CD4-positive, alpha-beta T cell treated with Interferon alpha-2 for 1 hour (primary cell): ENCODE measurements at regions not wholly inside any gene's neighbourhood (a gene's known extent, or its start where the extent isn't known, plus 50 kb on each side); places are given as distances from the start of the nearest gene placed in this dataset.

Experiments
- DNase-seq, 2 donors: peaks; one replicate each; pipeline ENCODE4 v3.0.0-alpha.2; 2020 to 2022

- DNase-seq, result no peak
Observed at GRCh38 chr9:99368341-99369326, 146.6 kb downstream of the SEC61B start.

GRCh38 chr9:99369327-99369722 is 147.2 kb downstream of the SEC61B start:
- no peak for DNase-seq

DNA sequence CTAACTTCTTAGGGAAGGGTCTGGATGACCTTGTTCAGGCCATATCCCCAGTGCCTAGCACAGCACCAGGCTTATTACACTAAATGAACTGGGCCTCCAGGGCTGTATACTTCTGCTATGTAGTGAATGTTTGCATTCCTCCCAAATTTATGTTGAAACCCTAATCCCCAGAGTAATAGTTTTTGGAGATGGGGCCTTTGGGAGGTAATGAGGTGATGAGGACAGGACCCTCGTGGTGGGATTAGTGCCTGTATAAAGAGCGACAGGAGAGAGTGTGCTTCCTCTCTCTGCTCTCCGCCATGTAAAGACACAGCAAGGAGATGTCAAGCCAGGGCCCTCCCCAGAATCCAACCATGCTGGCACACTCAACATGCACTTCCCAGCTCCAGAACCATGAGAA is 148.3 kb downstream of the SEC61B start:
- no peak for DNase-seq

DNA sequence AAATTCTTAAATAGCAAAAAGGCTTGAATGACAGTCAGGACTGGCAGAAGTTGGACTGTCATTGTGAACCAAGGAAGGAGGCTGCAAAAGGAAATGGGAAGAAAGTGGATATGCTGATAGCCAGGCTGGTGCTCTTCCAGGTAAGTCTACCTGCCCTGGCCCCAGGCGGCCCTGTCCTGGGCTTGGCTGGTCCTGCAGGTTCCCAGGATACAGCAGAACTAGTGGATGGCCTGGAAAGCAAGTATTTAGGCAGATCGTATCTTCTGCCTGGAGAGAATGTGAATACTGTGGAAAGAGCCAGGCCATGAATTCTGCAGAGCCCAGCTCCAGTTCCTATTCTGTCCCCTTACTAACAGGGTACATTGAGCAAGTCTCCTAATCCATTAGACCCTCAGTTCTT is 149.3 kb downstream of the SEC61B start:
- no peak for DNase-seq

GRCh38 chr9:99373912-99374311 is 151.8 kb downstream of the SEC61B start:
- no peak for DNase-seq

GRCh38 chr9:99374793-99375192 is 152.7 kb downstream of the SEC61B start:
- DNase-seq, result no peak

- DNase-seq, result no peak
Observed at GRCh38 chr9:99375481-99375880, 153.4 kb downstream of the SEC61B start.

GRCh38 chr9:99377790-99378775 is 156.0 kb downstream of the SEC61B start:
- DNase-seq, result no peak

DNA sequence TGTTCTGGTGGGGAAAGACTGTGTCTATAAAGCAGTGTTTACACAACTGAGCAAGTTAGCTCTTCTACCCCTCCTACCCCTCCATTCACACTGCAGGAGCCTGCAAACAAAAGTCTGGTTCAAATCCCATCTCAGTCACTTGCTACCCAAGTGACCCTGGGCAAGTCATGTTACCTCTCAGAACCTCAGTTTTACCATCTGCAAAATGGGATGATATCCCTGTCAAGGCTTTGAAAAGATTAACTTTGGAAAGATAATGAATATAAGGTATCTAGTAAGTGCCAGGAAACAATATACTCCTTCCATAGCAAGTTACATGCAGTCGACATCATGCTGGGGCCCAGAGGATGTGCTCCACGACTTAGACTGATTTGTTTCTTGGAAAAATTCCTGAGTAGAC is 161.5 kb downstream of the SEC61B start:
- DNase-seq, result no peak

- DNase-seq, result no peak
Observed at GRCh38 chr9:99385215-99385614, 163.1 kb downstream of the SEC61B start.

DNA sequence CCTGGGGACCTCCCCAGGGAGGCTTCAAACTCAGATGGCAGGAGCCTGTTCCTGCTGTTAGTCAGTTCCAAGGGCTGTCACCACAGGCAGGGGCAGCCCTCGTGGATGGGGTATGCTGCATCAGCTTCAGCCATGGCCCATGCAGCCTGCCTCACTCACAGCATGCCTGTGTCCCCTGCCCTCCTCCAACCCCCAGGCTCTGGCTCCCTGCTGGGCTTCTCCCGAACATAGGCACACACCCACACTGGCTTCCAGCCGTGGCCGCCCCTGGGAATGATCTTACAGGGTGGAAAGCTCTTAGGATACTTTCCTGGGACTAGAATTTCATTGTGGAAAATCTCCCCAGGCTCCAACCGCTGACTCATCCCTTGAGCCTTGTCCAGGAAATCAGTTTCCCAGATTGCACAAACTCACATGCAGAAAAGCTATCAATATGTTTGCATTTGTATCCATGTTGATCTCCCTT is 163.8 kb downstream of the SEC61B start:
- no peak for DNase-seq

GRCh38 chr9:99387431-99387830 is 165.3 kb downstream of the SEC61B start:
- DNase-seq, result no peak

DNA sequence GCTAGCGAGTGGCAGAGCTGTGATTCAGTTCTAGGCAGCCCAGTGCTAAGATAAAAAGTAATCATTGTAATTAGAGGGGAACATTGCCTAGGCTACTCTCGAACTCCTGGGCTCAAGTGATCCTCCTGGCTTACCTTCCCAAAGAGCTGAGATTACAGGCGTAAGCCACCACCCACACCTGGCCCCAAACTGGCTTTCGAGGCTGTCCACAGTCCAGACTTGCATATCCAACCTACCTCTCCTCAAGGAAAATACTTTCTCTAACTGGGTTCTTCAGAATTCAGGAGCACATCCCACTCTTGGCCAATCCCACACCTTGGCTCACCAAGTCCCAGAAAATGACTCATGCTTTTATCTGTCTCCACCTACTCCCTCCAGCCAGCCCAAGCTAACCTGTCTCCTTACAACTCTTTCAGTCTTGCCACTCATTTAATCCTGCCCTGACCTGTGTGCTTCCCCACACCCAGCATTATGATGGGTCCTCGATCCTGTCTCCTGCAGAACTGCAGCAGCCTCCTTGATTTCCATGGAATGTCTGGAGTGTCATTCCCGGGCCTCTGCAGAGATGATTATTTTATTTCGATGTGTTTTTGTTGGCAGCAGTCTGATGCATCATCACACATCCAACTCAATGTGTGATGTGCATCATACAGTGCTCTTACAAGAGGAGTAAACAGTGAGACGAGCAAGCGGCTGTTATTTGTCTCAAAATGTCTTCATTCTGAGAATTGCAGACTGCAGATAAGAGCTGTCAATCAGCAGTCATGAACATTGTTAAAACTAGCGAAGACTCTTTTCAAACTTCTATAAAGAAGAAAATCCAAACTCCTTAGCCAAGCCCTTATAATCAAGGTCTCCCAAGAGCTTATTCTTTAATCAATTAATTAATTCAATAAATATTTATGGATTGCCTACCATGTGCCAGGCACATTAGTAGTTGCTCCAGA is 167.3 kb downstream of the SEC61B start:
- no peak for DNase-seq

DNA sequence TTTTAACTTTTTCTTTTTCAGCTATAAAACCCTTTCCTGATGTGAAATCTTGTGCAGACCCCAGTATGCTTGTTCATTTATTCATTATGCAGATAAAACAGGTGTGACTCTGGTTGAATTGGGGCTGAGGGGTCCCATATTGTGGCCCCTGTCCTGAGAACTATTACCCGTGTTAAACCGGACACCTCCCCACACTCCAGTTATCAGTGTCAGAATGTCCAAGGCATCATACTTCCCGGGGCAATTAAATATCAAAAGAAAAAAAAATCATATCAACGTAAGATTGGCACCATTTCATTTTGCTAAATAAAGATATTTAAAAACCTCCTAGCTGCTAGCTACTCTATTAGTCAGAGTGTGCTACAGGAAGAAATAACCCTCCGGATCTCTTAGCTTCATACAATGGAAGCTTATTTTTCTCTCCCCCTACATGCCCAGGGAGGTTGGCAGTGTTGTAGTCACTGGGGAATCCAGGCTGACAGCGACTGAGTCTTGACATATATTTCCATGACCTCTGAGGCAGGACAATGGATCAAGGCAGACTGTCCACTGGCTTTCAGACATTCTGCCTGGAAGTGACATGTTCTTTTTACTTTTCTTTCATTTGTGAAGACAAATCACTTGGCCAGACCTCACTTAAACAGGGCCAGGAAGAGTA is 170.0 kb downstream of the SEC61B start:
- DNase-seq, result no peak

- no peak for DNase-seq
Observed at GRCh38 chr9:99392986-99393385, 170.9 kb downstream of the SEC61B start.

DNA sequence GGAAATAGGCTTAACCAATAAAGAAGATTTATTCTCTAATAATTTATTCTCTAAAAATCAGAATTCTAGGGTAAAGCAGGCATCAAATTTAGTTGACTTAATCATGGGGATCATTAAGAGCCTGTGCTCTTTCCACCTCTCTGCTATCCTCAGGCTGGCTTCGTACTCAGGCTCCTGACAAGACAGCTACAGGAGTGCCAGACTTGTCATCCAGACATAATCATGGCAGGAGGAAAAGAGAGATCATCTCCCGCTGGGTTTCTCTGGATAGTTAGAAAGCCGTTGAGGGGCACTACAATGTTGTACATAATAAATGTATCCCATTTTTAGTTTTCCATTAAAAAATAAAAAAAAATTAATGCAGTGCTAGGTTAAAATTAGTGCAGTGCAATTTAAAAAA is 171.9 kb downstream of the SEC61B start:
- no peak for DNase-seq

GRCh38 chr9:99398241-99398640 is 176.2 kb downstream of the SEC61B start:
- no peak for DNase-seq

DNA sequence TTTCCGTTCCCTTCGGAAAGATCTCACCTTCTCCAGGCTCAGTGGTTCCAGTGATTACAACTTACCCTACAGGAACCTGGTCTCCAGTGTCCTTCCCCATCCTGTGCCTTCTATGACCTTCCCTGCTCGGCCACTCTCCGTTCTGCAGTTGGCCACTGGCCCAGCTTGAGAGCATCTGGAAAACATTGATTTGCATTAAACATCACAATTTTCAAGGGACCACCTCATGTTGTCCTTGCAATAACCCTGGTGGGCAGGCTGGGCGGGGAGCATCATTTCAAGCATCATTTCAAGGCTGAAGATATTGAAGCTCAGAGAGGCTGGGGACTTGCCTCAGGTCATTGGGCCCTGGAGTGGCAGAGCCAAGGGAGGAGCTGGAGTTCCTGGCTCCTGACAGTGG is 177.4 kb downstream of the SEC61B start:
- no peak for DNase-seq

DNA sequence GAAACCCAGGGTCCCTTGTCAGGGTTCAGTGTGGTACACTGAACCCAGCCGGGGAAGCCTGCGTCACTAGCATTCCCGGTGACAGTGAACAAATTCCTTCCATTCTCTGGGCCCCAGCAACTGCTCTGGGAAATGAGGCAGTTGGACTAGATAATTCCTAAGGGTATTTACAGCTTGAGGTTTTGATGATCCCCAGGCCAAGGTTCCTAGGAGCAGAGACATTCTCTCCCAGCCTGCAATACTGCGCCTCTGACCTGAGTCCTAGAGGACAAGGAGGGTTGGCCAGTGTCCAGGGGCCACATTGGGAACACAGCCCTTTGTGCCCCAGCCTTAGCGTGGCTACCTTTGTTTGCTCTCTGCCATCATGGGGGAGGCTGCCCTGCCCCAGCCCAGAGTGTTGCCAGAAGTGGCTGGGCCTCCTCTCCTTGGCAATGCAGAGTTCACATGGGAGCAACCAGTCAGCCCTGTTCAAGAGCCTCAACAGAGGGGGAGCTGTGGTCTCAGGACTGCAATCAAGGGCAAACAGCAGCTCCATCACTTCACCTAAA is 178.2 kb downstream of the SEC61B start:
- DNase-seq, result no peak

DNA sequence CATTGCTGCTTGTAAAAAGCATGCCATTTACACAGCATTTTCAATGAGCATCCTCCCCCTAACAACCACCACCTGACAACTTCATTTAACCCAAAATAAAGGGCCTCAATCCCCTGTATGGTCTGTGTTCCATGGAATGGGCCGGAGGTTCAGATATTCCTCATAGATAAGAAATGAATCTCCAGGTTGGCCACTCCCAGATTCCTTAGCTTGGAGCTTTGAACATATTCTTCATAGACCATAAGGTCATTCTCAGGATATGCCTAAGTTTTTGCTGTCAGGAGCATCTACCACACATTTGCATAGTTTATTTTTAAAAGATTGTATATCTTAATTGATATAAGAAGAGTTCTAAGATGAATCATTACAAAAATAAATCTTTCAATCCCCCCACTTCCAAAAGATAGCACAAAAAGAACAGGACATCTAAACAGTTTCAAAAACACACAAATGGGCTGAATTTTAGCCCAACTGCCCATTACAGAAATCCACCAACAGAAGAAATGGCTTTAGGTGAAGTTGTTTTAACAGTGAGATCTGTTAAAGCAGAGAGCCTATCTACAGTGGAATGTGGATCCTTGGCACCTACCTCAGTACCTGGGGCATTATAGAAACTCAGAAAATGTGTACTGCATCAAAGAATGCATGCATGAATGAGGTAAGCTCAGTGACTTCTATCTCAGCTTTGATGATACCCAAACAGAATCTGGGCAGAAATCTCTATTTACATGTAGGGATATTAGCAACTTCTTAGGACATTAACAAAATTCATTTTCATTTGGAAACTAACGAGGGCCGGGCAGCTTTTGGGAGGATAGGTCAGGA is 179.8 kb downstream of the SEC61B start:
- DNase-seq, result no peak
